ENCODE measurements at regions not wholly inside any gene's neighbourhood (a gene's known extent, or its start where the extent isn't known, plus 50 kb on each side); places are given as distances from the start of the nearest gene placed in this dataset.

DNA sequence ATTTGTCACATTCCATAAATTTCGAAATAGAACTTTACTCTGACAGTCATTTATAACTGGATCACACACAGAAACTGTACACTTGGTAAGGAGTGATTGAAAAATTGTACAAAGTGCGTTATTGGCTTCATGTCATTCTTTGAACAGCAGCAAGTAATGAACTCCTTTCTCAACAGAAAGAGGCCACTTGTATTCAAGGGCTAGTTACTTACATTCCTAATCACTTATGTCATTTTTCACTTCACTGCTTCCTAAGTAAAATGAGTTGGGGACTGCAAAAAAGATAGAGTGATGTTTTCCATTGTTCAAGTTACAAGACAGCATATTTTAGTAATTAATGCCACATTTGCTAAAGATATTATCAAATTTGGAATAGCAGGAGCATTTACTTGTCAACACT is 893.2 kb downstream of the DTWD2 start:
- H3K27me3 Mint-ChIP-seq (ENCODE audit: insufficient read depth, low read depth), result peaks cover 2% of the 10 kb centered on the region
- TF ChIP-seq EZH2phosphoT487 (IDR thresholded peaks at IDR 0.05) (no peak), EZH2 (IDR thresholded peaks at IDR 0.05) (no peak)
- TF ChIP-seq, protein P1, sequence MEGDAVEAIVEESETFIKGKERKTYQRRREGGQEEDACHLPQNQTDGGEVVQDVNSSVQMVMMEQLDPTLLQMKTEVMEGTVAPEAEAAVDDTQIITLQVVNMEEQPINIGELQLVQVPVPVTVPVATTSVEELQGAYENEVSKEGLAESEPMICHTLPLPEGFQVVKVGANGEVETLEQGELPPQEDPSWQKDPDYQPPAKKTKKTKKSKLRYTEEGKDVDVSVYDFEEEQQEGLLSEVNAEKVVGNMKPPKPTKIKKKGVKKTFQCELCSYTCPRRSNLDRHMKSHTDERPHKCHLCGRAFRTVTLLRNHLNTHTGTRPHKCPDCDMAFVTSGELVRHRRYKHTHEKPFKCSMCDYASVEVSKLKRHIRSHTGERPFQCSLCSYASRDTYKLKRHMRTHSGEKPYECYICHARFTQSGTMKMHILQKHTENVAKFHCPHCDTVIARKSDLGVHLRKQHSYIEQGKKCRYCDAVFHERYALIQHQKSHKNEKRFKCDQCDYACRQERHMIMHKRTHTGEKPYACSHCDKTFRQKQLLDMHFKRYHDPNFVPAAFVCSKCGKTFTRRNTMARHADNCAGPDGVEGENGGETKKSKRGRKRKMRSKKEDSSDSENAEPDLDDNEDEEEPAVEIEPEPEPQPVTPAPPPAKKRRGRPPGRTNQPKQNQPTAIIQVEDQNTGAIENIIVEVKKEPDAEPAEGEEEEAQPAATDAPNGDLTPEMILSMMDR (IDR thresholded peaks at IDR 0.05), result no peak
- no peaks in the 10 kb centered on the region for H3K79me2 ChIP-seq (ENCODE audit: low read depth)
- H3K36me3 Mint-ChIP-seq, result no peaks in the 10 kb centered on the region
- no peak overlapping the region for H3K4me2 ChIP-seq
- DNase-seq (ENCODE audit: low spot score), result peak; percentile 4
- no peak overlapping the region for H3K4me3 Mint-ChIP-seq
- H3K9me3 ChIP-seq (ENCODE audit: low read depth), result no peaks in the 10 kb centered on the region
- H3K36me3 ChIP-seq, result no peaks in the 10 kb centered on the region
- no peak overlapping the region for H3K9ac ChIP-seq
- H3K9me3 Mint-ChIP-seq, result no peaks in the 10 kb centered on the region
- peaks cover 12% of the 10 kb centered on the region for H3K4me1 Mint-ChIP-seq
- no peaks in the 10 kb centered on the region for H3F3A ChIP-seq (ENCODE audit: low read depth)
- H3K27ac ChIP-seq, result no peak overlapping the region
- no peak overlapping the region for H3K4me3 ChIP-seq
- no peaks in the 10 kb centered on the region for H4K20me1 ChIP-seq (ENCODE audit: low read depth)
- no peaks in the 10 kb centered on the region for H3K4me1 ChIP-seq
- no peaks in the 10 kb centered on the region for H3K27me3 ChIP-seq
- no peak overlapping the region for H3K27ac Mint-ChIP-seq
- H2AFZ ChIP-seq (replicated peaks), result no peak overlapping the region

DNA sequence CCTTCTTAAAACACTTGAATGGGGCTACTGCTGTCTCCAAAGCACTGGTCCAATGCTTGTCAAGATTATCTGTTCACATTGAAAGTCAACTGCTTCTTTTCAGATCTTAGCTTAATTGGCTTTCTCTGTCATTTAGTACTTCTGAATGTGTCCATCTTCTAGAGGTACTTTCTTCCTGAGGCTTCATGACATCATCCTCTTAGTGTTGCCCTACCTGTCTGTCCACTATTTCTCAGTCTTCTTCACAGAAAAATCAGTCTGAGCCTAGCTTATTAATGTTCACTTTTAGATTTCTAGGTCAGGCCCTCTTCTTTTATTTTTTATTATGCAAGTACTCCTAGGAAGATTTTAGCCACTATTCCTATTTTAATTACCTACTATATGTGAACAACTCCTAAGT is 899.9 kb downstream of the DTWD2 start:
- Histone ChIP-seq H2AFZ (replicated peaks) (no peak overlapping the region), H3K4me1 (no peaks in the 10 kb centered on the region), H3K9ac (no peak overlapping the region), H3K4me3 (no peak overlapping the region), H3K9me3 (ENCODE audit: low read depth) (no peaks in the 10 kb centered on the region), H4K20me1 (ENCODE audit: low read depth) (no peaks in the 10 kb centered on the region), H3K36me3 (no peaks in the 10 kb centered on the region), H3K4me2 (no peak overlapping the region), H3K27me3 (no peaks in the 10 kb centered on the region), H3K79me2 (ENCODE audit: low read depth) (no peaks in the 10 kb centered on the region), H3F3A (ENCODE audit: low read depth) (no peaks in the 10 kb centered on the region), H3K27ac (no peak overlapping the region)
- Mint-ChIP-seq H3K36me3 (no peaks in the 10 kb centered on the region), H3K4me3 (no peak overlapping the region), H3K4me1 (no peaks in the 10 kb centered on the region), H3K27ac (no peak overlapping the region), H3K9me3 (no peaks in the 10 kb centered on the region), H3K27me3 (ENCODE audit: insufficient read depth, low read depth) (peaks cover 3% of the 10 kb centered on the region)
- TF ChIP-seq EZH2 (IDR thresholded peaks at IDR 0.05) (no peak), EZH2phosphoT487 (IDR thresholded peaks at IDR 0.05) (no peak)
- TF ChIP-seq, protein P1 (IDR thresholded peaks at IDR 0.05), result no peak
- DNase-seq (ENCODE audit: low spot score), result no peak

DNA sequence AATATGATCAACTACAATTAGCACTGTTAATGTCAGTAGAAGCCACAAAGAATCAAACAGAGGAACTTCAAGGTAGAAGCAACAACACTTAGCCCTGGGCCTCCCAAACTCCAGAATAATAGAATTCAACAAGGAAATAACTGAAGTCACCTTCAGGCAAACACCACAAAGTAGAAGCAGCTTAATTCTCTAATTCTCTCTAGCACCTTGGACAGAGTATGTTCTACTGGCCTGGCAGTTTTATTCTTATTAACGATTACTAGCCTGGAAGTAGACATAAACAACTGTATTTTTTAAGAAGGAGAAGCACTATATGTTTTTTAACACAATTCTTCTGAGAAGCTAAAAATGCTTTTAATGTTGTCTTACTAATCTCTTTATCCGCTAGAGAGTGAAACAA is 911.9 kb downstream of the DTWD2 start:
- Mint-ChIP-seq H3K4me1 (no peaks in the 10 kb centered on the region), H3K27ac (no peak overlapping the region), H3K4me3 (no peak overlapping the region), H3K27me3 (ENCODE audit: insufficient read depth, low read depth) (peaks cover 7% of the 10 kb centered on the region), H3K9me3 (no peaks in the 10 kb centered on the region), H3K36me3 (no peaks in the 10 kb centered on the region)
- Histone ChIP-seq H4K20me1 (ENCODE audit: low read depth) (no peaks in the 10 kb centered on the region), H3K9me3 (ENCODE audit: low read depth) (no peaks in the 10 kb centered on the region), H3K4me3 (no peak overlapping the region), H3K27ac (no peak overlapping the region), H3K79me2 (ENCODE audit: low read depth) (no peaks in the 10 kb centered on the region), H3K4me1 (no peaks in the 10 kb centered on the region), H3F3A (ENCODE audit: low read depth) (no peaks in the 10 kb centered on the region), H3K9ac (no peak overlapping the region), H2AFZ (replicated peaks) (no peak overlapping the region), H3K36me3 (no peaks in the 10 kb centered on the region), H3K27me3 (no peaks in the 10 kb centered on the region), H3K4me2 (no peak overlapping the region)
- DNase-seq (ENCODE audit: low spot score), result no peak
- TF ChIP-seq, protein P1 (IDR thresholded peaks at IDR 0.05), result no peak
- TF ChIP-seq EZH2 (IDR thresholded peaks at IDR 0.05), result no peak
- no peak for TF ChIP-seq EZH2phosphoT487 (IDR thresholded peaks at IDR 0.05)

DNA sequence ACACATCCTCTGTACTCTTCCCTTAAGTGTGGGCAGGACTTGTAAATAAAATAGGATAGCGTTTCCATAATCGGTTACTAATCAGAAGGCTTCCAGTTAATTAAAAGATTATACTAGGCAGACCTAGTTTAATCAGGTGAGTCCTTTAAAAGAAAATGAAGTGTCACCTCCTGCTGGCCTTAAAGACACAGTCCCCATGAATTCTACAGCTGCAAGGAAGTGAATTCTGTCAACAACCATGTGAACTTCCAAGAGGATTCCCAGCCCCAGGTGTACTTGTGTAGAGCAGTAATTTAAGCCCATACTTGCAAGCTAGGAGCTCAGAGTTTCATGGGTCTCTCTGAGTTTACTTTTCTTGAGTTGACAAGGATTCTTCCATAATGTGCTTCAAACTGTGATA is 918.3 kb downstream of the DTWD2 start:
- Mint-ChIP-seq H3K27me3 (ENCODE audit: insufficient read depth, low read depth) (peaks cover 4% of the 10 kb centered on the region), H3K9me3 (no peaks in the 10 kb centered on the region), H3K4me3 (no peak overlapping the region), H3K27ac (no peak overlapping the region), H3K36me3 (no peaks in the 10 kb centered on the region), H3K4me1 (no peaks in the 10 kb centered on the region)
- H3K36me3 ChIP-seq, result no peaks in the 10 kb centered on the region
- no peak for DNase-seq (ENCODE audit: low spot score)
- no peak overlapping the region for H3K4me3 ChIP-seq
- H4K20me1 ChIP-seq (ENCODE audit: low read depth), result no peaks in the 10 kb centered on the region
- H3K4me2 ChIP-seq, result no peak overlapping the region
- H3K79me2 ChIP-seq (ENCODE audit: low read depth), result no peaks in the 10 kb centered on the region
- H3K27me3 ChIP-seq, result no peaks in the 10 kb centered on the region
- H2AFZ ChIP-seq (replicated peaks), result no peak overlapping the region
- no peaks in the 10 kb centered on the region for H3K9me3 ChIP-seq (ENCODE audit: low read depth)
- H3F3A ChIP-seq (ENCODE audit: low read depth), result no peaks in the 10 kb centered on the region
- H3K4me1 ChIP-seq, result no peaks in the 10 kb centered on the region
- TF ChIP-seq EZH2phosphoT487 (IDR thresholded peaks at IDR 0.05) (no peak), EZH2 (IDR thresholded peaks at IDR 0.05) (no peak)
- TF ChIP-seq, protein P1 (IDR thresholded peaks at IDR 0.05), result no peak
- H3K27ac ChIP-seq, result no peak overlapping the region
- H3K9ac ChIP-seq, result no peak overlapping the region

Data from neural progenitor cell (in vitro differentiated cells).